NCI-H2107 treated with DMSO at 0.1 percent for 48 hours (cell line): ENCODE measurements at regions not wholly inside any gene's neighbourhood (a gene's known extent, or its start where the extent isn't known, plus 50 kb on each side); places are given as distances from the start of the nearest gene placed in this dataset.

Experiments used
- DNase-seq: peaks from one replicate; lab custom pipeline; 2025; ENCODE audit not compliant: unreplicated experiment; lab: John Stamatoyannopoulos, UW

DNA sequence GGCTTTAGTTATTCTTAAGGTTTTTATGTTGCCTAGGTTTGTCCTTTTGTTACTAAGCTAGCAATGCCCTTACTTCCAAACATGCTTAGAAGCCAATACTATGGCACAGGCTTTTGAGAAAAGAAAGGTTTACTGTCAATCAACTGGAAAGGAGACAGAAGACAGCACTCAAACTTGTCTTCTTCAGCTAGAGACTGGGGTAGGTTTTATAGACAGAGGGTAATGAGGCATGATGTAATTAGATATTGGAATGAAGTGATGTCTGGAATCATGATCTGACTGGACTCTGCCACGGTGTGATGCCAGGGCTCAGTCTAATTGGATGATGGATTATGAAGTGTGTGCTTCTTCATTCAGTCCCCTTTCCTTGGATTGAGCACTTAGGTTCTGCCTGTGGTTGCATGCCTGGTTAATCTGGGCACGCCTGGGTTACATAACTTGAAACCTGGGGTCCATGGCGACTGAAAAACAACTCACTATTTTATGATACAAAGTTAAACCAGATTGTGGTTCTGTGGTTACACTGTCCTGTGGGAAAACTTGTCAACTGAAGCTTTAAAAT is 625.8 kb downstream of the BRINP3 start:
- DNase-seq, result peak; percentile 80

DNA sequence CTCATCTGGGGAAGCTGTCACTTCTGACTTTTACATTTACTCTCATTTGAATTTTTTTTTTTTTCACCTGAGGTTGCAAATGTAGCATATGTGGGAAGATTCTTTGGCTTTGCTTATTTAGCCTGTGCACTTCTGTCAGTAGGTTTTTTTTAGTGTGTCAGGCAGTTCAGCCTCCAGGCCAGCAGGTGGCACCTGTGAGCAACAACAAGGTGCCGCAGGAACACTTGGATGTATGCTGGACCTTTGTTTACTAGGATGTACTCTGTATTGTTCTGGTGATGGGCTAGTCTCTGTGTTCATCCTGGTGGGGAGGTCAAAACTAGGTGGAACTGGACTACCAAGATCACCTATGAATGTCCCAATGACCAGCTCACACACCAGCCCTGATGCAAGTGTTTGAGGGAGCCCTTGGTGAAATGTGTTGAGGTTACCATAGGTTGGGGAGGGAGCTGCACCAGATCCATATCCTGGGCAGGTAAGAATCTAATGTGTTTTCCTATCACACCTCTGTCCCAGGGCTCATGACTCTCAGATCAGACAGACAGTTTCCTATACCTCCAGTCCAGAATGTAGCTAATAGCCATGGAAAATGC is 618.2 kb downstream of the BRINP3 start:
- no peak for DNase-seq

DNA sequence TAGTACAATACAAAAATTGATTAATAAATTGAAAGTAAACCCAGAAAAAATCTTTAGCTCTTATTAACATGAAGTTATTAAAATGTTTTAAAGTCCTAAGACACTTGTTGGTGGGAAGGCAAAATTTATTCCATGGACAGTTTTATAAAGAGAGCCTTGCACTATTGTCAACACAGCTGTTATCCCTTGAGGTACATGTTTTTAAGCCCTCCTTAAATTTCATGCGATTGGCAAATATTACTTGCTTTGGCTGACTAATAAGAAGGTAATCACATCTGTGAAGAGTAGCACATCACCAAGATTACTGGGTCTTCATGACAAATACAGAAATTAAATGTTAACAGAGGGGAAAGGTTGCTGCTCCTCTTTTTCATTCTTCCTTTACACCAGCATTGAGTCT is 611.1 kb downstream of the BRINP3 start:
- no peak for DNase-seq

DNA sequence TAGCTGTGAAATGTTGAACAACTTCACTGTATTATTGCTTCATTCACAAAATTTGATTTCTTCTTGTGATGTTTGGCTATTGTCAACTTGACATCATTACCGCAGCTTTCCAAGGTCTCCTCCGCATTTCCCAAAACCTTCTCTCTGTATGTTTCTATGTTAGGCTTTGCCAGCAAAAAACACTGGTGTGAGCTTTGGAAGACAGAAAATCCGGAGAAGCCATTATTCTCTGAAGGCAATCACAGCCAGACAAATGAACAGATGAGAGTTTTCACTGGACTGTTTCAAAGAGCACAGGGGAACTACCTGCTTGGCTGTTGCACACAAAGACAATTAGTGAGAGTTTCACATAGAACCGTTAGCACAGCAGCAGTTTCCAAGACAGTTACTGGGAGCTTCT is 609.6 kb downstream of the BRINP3 start:
- no peak for DNase-seq

DNA sequence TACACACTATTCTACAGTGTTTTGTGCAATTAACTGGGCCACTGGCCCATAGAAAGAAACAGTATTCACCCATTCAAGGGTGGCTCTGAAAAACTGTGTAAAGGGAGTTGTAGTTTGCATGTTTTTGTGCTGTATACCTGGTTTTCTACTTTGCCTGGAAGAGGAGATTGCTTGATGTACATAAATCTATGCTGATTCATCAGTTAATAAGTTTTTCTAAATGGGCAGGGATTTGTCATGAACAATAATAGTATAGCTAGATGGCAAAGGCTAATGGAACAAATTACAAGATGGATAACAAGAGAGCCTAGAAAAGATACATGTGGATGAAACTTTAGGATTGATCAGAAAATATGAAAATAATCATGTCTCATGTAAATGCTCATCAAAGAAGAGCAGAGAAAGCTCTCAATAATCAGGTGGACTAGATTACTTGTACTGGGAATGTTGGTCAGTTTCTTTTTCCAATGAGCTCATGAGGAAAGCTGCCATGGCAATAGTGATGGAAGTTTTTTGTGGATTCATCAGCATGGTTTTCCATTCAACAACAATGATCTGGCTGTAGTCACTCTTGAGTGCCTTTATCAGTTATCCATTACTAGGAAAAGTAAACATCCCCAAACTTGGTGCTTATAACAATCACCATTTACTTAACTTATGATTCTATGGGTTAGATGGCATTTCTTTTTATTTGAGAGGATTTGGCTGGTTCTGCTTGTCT is 602.8 kb downstream of the BRINP3 start:
- no peak for DNase-seq

DNA sequence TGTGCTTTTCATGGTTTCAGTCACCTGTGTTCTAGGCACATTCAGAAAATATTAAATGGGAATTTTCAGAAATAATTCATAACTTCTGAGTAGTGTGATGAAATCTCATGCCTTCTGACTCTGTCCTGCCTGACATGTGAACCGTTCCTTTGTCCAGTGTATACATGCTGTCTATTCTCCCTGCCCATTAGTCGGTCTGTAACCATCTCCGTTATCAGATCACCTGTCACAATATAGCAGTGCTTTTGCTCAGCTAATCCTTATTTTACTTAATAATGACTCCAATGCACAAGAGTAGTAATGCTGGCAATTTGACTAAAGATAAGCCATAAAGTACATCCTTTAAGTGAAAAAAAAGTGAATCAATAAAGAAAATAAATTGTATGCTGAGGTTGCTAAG is 597.5 kb downstream of the BRINP3 start:
- no peak for DNase-seq

DNA sequence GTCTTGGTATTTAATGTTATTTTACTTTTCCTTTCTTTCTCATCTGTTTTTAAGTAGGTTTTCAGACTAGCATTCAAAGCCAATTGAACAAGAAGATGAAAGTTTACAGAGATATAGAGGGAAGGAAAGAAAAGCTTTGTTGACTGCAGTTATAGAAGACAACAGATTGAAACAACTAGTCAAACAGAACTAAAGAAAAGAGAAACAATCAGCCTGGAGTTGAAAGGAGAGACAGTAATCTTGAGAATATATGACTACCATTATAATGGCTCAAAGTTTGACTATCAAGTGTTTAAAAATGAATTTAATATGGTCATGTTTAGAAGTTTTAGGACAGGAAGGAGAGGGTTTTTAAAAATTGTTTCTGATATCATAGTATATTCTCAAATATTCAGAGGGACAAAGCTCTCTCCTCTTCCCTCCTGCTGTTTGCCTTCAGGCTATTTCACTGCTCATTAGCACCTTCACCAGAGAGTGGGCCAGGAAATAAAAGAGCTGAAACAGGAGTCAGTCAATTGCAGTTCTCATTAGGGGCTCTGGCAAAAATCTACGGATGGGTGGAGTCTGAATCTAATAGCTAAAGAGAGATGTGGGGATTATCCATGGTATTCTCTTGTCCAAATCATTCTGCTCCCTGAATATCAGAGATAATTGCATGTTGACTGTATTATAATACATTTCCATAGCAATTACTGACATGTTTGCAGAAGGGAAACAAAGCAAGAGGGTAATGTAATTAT is 577.8 kb downstream of the BRINP3 start:
- peak; percentile 23 for DNase-seq

DNA sequence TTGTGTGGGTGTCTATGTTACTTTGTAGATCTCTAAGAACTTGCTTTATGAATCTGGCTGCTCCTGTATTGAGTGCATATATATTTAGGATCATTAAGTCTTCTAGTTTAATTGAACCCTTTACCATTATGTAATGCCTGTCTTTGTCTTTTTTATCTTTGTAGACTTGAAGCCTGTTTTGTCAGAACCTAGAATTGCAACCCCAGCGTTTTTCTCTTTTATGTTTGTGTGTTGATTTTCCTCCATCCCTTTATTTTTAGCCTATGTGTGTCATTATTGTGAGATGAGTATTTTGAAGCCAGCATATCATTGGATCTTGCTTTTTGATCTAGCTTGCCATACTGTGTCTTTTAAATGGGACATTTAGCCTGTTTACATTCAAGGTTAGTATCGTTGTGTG is 573.2 kb downstream of the BRINP3 start:
- no peak for DNase-seq

DNA sequence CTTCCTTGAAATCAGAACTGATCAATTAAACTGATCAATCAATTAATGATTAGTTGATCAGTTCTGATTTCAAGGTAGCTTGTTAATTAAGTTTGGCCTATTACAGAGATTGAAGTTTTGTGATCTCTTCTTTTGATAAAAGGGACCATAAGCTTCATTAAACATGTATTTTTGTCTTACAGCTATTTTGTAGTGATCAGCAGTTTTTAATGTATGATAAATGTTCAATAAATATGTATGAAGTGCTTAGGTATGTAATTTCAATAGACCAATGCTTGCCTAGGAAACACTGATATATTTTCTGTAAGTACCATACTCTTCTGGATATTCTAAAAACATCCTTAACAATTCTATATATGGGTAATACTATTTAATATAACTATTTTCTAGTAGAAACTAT is 569.6 kb downstream of the BRINP3 start:
- no peak for DNase-seq

DNA sequence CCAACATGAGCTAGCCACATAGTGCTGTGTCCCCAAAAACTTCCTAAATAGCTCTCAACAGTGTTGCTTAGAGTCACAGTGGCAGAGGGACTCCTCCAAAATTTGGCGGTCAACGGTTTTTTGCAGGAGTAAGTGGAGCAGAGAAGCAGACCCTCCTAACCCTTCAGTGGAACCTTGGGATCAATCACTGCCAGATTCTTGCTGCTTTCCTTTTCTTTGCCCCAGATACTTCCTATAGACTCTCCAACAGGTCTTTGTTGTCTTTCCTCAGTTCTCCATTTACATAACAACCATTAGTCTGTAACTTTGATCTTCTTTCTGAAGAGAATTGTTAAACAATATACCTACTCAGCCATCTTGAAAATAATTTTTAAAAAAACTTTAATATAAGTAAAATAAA is 556.1 kb downstream of the BRINP3 start:
- DNase-seq, result no peak

DNA sequence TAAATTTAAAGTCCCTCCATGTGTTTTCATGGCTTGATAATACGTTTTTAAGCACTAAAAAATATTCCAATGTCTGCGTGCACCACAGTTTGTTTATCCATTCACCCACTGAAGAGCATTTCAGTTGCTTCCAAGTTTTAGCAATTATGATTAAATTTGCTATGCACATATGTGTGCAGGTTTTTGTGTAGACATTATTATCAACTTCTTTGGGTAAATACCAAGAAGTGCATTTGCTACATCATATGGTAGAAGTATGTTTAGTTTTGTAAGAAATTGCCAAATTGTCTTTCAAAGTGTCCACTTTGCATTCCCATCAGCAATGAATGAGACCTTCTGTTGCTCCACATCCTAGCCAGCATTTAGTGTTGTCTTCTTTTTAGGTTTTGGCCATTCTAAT is 550.0 kb downstream of the BRINP3 start:
- DNase-seq, result no peak

DNA sequence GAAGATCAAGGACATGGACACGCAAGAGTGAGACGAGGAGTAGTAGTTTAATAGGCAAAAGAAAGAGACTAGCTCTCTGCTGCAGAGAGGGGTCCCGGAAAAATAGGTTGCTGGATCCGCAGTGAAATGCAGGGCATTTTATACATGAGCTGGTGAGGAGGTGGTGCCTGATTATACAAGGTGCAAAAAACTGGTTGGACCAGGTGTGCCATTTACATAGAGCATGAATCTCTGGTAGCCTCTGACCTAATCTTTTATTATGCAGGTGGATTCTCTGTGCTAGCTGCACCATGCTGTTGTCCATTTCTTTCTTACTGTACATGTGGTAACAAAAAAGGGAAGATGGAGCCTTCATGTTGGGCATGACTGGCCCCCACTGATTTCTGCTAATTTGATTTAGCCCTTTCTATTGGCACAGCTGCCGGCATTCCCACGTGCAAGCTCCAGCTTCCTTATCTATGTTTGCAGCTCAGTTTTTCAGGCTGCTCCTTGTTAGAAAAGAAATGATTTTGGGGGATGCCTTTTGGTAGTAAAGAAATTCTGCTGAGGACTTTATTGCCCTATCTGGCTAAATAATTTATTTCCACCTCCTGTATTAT is 548.1 kb downstream of the BRINP3 start:
- DNase-seq, result no peak

DNA sequence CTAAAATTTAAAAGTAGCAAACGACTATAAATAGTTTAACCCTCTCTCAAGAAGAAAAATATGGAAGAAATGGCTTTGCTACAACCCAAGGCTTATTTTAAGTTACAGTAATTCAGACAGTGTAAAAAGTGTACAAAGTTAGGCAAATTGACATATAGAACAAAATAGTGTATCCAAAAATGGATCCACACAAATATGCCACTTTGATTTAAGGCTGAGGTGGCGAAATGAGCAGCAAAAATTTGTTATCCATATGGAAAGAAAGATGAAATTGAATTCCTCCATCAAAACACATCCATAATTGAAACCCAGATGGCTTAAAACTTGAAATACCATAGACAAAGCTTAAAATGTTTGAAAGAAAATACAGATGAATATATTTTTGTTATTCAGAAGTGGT is 540.8 kb downstream of the BRINP3 start:
- DNase-seq, result no peak

DNA sequence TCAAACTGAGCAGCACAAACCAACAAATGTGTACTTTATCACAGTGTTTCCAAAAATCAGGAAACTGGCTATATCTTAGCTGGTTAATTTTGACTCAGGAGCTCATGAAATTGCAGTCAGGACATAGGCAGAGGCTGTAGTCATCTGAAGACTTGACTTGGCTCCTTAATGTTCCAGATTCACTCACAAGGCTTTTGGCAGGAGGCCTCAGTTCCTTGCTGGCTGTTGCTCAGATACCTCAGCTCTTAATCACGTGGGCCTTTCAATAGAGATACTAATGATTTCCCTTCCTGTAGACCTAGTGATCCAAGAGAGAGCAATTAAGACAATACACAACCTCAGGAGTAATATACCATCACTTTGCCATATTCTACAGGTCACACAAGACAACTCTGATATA is 537.7 kb downstream of the BRINP3 start:
- DNase-seq, result no peak

DNA sequence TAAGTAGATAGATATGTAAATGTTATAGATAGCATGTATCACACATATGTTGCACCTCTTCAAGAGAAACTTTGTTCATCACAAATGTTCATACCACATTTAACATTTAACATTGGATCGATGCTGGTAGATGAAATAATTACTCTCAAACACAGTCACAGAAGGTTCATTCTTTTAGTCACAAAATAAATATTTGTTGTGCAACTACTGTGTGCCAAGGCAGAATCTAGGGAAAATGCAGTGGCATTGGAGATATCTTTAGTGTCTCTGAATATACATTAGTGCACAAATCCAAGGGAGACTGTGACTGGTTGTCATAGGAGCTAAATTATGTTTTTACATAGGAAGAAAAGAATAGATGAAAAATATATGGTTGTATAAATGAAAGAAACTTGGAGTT is 535.7 kb downstream of the BRINP3 start:
- DNase-seq, result no peak

DNA sequence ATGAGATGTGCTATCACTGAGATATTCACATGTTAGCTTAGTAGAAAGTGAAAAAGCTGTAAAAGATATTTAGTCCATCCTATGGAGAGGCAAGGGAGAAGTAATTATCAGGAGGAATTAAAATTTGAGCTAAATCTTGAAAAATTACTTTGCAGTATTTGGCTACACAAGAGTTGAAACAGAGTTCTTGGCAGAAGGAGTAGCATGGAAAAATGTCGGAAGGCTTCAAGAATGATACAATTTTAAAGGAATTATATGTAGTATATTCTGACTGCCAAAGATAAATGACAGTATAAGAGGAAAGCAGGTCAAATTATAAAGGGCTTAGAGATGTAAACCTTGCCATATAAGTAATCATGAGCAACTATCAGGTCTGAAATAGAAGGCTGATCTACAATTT is 518.9 kb downstream of the BRINP3 start:
- DNase-seq, result no peak

DNA sequence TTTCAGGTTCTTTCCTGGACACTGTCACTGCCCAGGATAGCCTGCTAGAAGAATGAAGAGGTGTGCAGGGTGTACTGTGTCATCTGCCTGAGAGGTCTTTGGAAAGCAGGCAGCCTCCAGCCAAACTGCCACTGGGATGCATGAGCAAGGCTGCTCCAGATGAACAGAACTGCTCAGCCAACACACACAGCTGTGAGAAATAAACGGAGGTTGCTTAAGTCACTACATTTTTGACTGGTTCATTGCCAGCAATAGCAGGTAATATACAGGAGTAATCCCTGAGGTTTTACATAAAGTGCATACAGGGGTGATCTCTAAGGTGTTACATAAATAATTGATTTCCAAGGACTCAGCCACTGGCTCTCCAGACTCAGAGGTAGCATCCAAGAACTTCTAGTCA is 516.9 kb downstream of the BRINP3 start:
- no peak for DNase-seq

DNA sequence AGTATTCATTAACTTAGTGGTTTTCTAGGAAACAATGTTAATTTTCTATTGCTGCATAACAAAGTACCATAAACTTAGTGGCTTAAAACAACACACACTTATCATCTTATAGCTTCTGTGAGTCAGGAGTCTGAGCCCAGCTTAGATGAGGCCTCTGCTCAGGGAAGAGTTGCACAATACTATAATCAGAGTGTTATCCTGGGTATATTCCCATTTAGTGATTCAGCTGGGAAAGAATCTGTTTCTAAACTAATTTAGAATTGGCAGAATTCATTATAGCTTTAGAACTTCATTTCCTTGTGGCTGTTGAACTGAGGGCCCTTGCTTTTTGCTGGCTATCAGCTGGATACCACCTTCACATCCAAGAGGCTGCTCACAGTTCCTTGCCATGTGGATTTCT is 515.5 kb downstream of the BRINP3 start:
- DNase-seq, result no peak

DNA sequence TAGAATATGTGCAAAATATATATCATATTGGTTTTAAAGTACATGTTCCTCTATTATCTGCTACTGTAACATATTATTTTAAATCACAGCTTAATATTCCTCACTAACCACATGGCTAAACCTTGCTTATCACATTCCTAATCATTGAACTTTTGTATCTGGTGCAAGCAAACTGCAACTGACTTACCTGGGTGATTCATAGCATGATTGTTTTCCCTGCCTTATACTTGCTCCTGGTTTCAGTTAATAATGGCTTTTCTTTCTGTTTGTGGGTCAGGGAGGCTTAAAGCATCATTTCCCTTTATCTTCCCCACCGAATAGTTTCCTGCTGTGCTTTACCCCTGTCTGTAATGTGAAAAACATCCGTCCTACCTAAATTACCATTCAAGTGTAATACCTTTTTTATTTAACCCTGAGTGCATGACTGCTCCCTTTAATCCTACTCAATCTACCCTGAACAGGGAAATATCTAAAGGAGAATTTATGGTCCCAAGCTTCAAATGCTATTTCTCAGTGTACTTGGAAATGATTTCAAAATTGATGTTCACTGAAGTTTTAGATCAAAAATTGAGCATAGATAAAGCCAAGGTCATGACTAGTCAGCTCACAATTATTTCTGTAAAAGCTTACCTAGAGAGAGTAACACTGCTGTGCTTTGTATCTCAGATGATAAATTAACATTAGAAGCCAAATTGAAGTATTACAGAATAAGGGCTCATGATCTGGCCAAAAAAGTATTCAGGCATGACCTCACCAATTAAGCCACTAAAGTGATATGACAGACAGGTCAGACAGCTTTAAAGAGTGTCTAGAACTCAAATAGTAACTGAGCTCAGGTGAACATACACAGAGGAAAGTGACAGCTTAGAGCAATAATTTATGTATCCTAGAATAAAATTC is 507.1 kb downstream of the BRINP3 start:
- DNase-seq, result no peak

DNA sequence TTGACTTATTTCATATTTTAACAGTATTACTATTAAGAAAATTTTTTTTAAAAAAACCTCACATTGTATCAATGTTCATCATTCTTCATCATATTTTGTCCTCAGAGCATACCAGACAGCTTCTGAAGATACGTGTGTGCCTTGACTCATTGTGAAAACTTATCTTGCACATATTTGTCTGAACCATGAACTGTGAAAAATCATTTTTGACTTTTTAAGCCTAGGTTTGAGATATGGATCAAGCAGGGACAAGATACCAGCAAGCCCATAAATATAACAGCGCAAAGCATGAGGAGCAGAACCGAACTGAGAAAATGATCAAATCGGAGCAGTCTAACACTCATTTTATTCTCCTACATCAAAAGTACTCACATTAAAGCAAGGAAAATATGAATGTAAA is 506.0 kb downstream of the BRINP3 start:
- no peak for DNase-seq

DNA sequence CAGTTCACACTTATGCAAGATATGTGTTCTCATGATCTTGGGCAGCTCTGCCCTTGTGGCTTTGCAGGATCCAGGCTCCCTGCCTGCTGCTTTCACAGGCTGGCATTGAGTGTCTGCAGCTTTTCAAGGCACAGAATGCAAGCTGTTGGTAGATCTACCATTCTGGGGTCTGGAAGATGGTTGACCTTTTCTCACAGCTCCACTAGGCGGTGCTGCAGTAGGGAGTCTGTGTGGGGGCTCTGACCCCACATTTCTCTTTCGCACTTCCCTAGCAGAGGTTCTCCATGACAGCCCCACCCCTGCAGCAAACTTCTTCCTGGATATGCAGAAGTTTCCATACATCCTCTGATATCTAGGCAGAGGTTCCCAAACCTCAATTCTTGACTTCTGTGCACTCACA is 500.5 kb downstream of the BRINP3 start:
- DNase-seq, result no peak
